PC-3 (cell line): ENCODE measurements at regions not wholly inside any gene's neighbourhood (a gene's known extent, or its start where the extent isn't known, plus 50 kb on each side); places are given as distances from the start of the nearest gene placed in this dataset.
"Not testable (repeated sequence)": the region's sequence is repeated elsewhere in the genome, so short reads cannot be mapped to it uniquely, and the experiment has no call there.

Experiments used
- ATAC-seq: fragments of 200-7000 bp; cut with Tn5 transposase; 2 replicates; pipeline ENCODE4 v1.9.1; 2020; ENCODE audit warnings: mild to moderate bottlenecking, moderate library complexity
- BruUV-seq: library from RNA; stranded (reverse); fragments of 400-500 nt; replicated peaks from 2 replicates; lab custom pipeline; 2021; lab: Mats Ljungman, UMichigan
- CTCF ChIA-PET: fragments of 300-600 bp; sonication (Branson Sonifier 250); formaldehyde crosslinking; loops from one replicate; lab custom pipeline; 2022; ENCODE audit warnings: antibody characterized with exemption; lab: Charles Lee
- POLR2A ChIA-PET: fragments of 300-600 bp; sonication (Branson Sonifier 250); formaldehyde crosslinking; loops from one replicate; lab custom pipeline; 2022; ENCODE audit warnings: antibody characterized with exemption; ENCODE audit not compliant: unreplicated experiment; lab: Charles Lee
- DNase-seq: peaks from one replicate; pipeline ENCODE4 v3.0.0-alpha.2; 2015
- H2AFZ ChIP-seq: fragments of 300-600 bp; sonication (generic); 2 replicates; pipeline ENCODE4 v1.6.0; 2016; ENCODE audit warnings: antibody characterized with exemption, low read length
- H3F3A ChIP-seq: fragments of 300-600 bp; sonication (generic); one replicate; pipeline ENCODE4 v1.6.0; 2017; ENCODE audit warnings: antibody characterized with exemption, low read length, control low read depth, mild to moderate bottlenecking; ENCODE audit not compliant: unreplicated experiment
- H3K27ac ChIP-seq: fragments of 300-600 bp; sonication (generic); 2 replicates; pipeline ENCODE4 v1.5.1; 2016; ENCODE audit warnings: mild to moderate bottlenecking, low read length
- H3K27me3 ChIP-seq: fragments of 300-600 bp; sonication (generic); 2 replicates; pipeline ENCODE4 v1.6.1; 2016; ENCODE audit warnings: low read length, mixed read lengths
- H3K36me3 ChIP-seq: fragments of 300-600 bp; sonication (generic); 2 replicates; pipeline ENCODE4 v1.6.1; 2016; ENCODE audit warnings: low read depth, mixed run types, low read length, mixed read lengths
- H3K4me1 ChIP-seq: fragments of 300-600 bp; sonication (generic); 2 replicates; pipeline ENCODE4 v1.5.1; 2016; ENCODE audit warnings: low read length; ENCODE audit not compliant: insufficient read depth
- H3K4me2 ChIP-seq: fragments of 300-600 bp; sonication (generic); 2 replicates; pipeline ENCODE4 v1.6.0; 2016; ENCODE audit warnings: low read length
- H3K4me3 ChIP-seq: fragments of 300-600 bp; sonication (generic); 2 replicates; pipeline ENCODE4 v1.5.1; 2016; ENCODE audit warnings: mild to moderate bottlenecking, low read length, mixed read lengths
- H3K79me2 ChIP-seq: fragments of 300-600 bp; sonication (generic); 2 replicates; pipeline ENCODE4 v1.6.1; 2017; ENCODE audit warnings: low read length, mixed read lengths
- H3K9ac ChIP-seq: fragments of 300-600 bp; sonication (generic); 2 replicates; pipeline ENCODE4 v1.6.0; 2016; ENCODE audit warnings: mild to moderate bottlenecking, low read length
- H3K9me2 ChIP-seq: fragments of 300-600 bp; sonication (generic); replicated peaks from 2 replicates; pipeline ENCODE4 v1.6.1; 2016; ENCODE audit warnings: mixed run types, low read length, mixed read lengths
- H3K9me3 ChIP-seq: fragments of 300-600 bp; sonication (generic); 2 replicates; pipeline ENCODE4 v1.6.1; 2016; ENCODE audit warnings: low read length, mixed read lengths
- H4K20me1 ChIP-seq: fragments of 300-600 bp; sonication (generic); 2 replicates; pipeline ENCODE4 v1.6.1; 2016; ENCODE audit warnings: low read length, mixed read lengths
- EZH2 ChIP-seq: fragments of 300-600 bp; sonication (generic); IDR thresholded peaks from one replicate; pipeline ENCODE4 v1.6.1; 2017; ENCODE audit warnings: antibody characterized with exemption, mild to moderate bottlenecking, low read length; ENCODE audit not compliant: unreplicated experiment
- EZH2phosphoT487 ChIP-seq: fragments of 300-600 bp; sonication (generic); IDR thresholded peaks from 2 replicates; pipeline ENCODE4 v1.6.1; 2018; ENCODE audit warnings: mild to moderate bottlenecking, antibody characterized with exemption, low read length, borderline replicate concordance
- intact Hi-C: fragments of 100-400 bp; cut with micrococcal nuclease; formaldehyde crosslinking; loops from 2 replicates; pipeline ENCODE4 v1.9.0; 2023
- TF ChIP-seq, protein P1 (sequence below): fragments of 300-600 bp; sonication (generic); conservative IDR thresholded peaks from 2 replicates; pipeline ENCODE4 v1.5.1; 2017; ENCODE audit warnings: antibody characterized with exemption, low read depth, mild to moderate bottlenecking, low read length

DNA sequence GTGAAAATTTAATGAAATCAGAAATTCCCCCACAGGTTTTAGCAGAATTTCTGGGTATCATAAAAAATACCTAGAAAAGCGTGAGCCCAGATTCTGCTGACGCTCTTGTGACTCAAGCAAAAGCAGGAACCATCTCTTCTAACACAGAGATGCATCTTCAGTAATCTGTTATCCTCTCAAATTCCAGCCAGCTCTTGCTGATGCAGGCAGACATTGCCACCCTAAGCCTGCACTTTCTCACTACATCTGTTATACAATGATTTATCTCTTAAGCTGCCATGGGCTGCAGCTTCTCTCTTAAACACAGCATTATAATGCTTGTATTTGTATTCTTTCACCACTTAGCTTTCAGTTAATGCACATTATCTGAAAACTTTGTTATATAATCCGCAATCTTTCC lies 113.0 kb upstream of the RGS1 start:
- Histone ChIP-seq H3K36me3 (no peaks in the 10 kb centered on the region), H2AFZ (no peak overlapping the region), H3K4me2 (no peak overlapping the region), H3K9me2 (no peaks in the 10 kb centered on the region), H3K4me3 (no peak overlapping the region), H3K79me2 (no peaks in the 10 kb centered on the region), H4K20me1 (no peaks in the 10 kb centered on the region), H3K9me3 (no peaks in the 10 kb centered on the region), H3K27ac (no peak overlapping the region), H3K4me1 (no peaks in the 10 kb centered on the region), H3F3A (no peaks in the 10 kb centered on the region), H3K27me3 (no peaks in the 10 kb centered on the region), H3K9ac (no peak overlapping the region)
- no TSS peak for BruUV-seq
- ChIA-PET POLR2A (no interaction called here), CTCF (no interaction called here)
- ATAC-seq = no peak
- intact Hi-C loops = no loop called here
- no peak for TF ChIP-seq EZH2phosphoT487
- TF ChIP-seq, protein P1, sequence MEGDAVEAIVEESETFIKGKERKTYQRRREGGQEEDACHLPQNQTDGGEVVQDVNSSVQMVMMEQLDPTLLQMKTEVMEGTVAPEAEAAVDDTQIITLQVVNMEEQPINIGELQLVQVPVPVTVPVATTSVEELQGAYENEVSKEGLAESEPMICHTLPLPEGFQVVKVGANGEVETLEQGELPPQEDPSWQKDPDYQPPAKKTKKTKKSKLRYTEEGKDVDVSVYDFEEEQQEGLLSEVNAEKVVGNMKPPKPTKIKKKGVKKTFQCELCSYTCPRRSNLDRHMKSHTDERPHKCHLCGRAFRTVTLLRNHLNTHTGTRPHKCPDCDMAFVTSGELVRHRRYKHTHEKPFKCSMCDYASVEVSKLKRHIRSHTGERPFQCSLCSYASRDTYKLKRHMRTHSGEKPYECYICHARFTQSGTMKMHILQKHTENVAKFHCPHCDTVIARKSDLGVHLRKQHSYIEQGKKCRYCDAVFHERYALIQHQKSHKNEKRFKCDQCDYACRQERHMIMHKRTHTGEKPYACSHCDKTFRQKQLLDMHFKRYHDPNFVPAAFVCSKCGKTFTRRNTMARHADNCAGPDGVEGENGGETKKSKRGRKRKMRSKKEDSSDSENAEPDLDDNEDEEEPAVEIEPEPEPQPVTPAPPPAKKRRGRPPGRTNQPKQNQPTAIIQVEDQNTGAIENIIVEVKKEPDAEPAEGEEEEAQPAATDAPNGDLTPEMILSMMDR = no peak
- no peak for TF ChIP-seq EZH2
- DNase-seq = no peak

DNA sequence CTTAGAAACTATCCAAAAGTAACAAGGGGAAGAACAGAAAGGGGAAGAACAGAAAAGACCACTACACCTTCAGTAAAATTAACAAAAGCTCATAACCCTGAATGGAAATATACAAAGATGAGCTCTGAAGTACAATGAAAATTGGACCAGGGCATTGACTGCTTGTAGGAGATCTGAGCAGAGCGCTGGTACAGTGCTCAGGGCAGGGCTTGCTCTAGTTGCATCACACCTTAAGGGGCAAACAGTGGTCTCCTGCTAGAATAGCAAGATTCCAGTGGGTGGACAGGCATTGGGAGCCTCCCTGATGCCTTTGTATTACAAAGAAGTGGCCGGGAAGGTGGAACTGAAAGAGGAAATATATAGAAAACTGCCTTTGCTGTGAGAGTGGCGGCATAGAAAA lies 111.9 kb upstream of the RGS1 start:
- ATAC-seq (no peak), DNase-seq (no peak)
- Histone ChIP-seq H3K4me2 (no peak overlapping the region), H3K4me1 (no peaks in the 10 kb centered on the region), H3F3A (no peaks in the 10 kb centered on the region), H3K27ac (no peak overlapping the region), H3K9me2 (no peaks in the 10 kb centered on the region), H3K79me2 (no peaks in the 10 kb centered on the region), H4K20me1 (no peaks in the 10 kb centered on the region), H2AFZ (no peak overlapping the region), H3K4me3 (no peak overlapping the region), H3K9ac (no peak overlapping the region), H3K27me3 (no peaks in the 10 kb centered on the region), H3K9me3 (no peaks in the 10 kb centered on the region), H3K36me3 (no peaks in the 10 kb centered on the region)
- ChIA-PET CTCF (no interaction called here), POLR2A (no interaction called here)
- TF ChIP-seq, protein P1 = no peak
- no peak for TF ChIP-seq EZH2
- no peak for TF ChIP-seq EZH2phosphoT487
- intact Hi-C loops = no loop called here
- BruUV-seq = no TSS peak

DNA sequence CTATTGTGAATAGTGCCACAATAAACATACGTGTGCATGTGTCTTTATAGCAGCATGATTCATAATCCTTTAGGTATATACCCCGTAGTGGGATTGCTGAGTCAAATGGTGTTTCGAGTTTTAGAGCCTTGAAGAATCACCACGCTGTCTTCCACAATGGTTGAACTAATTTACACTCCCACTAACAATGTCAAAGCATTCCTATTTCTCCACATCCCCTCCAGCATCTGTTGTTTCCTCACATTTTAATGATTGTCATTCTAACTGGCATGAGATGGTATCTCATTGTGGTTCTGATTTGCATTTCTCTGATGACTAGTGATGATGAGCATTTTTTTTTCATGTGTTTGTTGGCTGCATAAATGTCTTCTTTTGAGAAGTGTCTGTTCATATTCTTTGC lies 110.4 kb upstream of the RGS1 start:
- intact Hi-C loops, H3K9me2 ChIP-seq, H3K79me2 ChIP-seq, CTCF ChIA-PET, H3K9ac ChIP-seq, H3F3A ChIP-seq, POLR2A ChIA-PET, H3K4me3 ChIP-seq, H4K20me1 ChIP-seq, H2AFZ ChIP-seq, H3K4me2 ChIP-seq, H3K27me3 ChIP-seq, DNase-seq, H3K9me3 ChIP-seq, ATAC-seq, H3K27ac ChIP-seq, BruUV-seq, H3K4me1 ChIP-seq, H3K36me3 ChIP-seq: not testable (repeated sequence)
